HCT116 (cell line): ENCODE measurements at regions not wholly inside any gene's neighbourhood (a gene's known extent, or its start where the extent isn't known, plus 50 kb on each side); places are given as distances from the start of the nearest gene placed in this dataset.

ENCODE experiments used
- ATAC-seq: fragments of 200-7000 bp; cut with Tn5 transposase; 2 replicates; pipeline ENCODE4 v1.9.1; 2020; ENCODE audit warnings: mild to moderate bottlenecking, moderate library complexity
- BruUV-seq: library from RNA; stranded (reverse); fragments of 400-500 nt; replicated peaks from 2 replicates; lab custom pipeline; 2021; lab: Mats Ljungman, UMichigan
- CTCF ChIA-PET: fragments of 300-600 bp; sonication (Branson Sonifier 250); formaldehyde crosslinking; loops from one replicate; lab custom pipeline; 2021; ENCODE audit warnings: antibody characterized with exemption; lab: Charles Lee
- POLR2A ChIA-PET: fragments of 300-600, 350-600 bp; sonication (Branson Sonifier 250); formaldehyde crosslinking; loops from one replicate; lab custom pipeline; 2021; ENCODE audit warnings: antibody characterized with exemption; lab: Charles Lee
- RAD21 ChIA-PET, 2 experiments: fragments of 300-600 bp; sonication (Branson Sonifier 250); formaldehyde crosslinking; loops; one replicate each; lab custom pipeline; 2023; ENCODE audit warnings: low total read pairs in 2 of 2; ENCODE audit not compliant: uncharacterized antibody in 2 of 2, unreplicated experiment in 2 of 2, low non-redundant PET in 1 of 2; lab: Charles Lee
- DNase-seq: peaks from one replicate; pipeline ENCODE4 v3.0.0-alpha.2; 2010; ENCODE audit warnings: low read depth, low spot score
- H2AFZ ChIP-seq: fragments of 200-600 bp; shearing (Covaris generic), sonication (generic); 2 replicates; pipeline ENCODE4 v1.6.1; 2017; ENCODE audit warnings: low read depth, mixed run types, mixed read lengths, antibody characterized with exemption, low read length; ENCODE audit not compliant: poor library complexity, severe bottlenecking
- H3K27ac ChIP-seq: 2 replicates; pipeline ENCODE4 v1.5.1; 2012; ENCODE audit warnings: low read depth, low read length
- H3K27me3 ChIP-seq: fragments of 200-600 bp; sonication (generic); 2 replicates; pipeline ENCODE4 v1.6.1; 2016; ENCODE audit warnings: mixed run types, low read length, mixed read lengths; ENCODE audit not compliant: insufficient read depth
- H3K36me3 ChIP-seq, 2 experiments: fragments of 200-500 bp in 1 of 2; fragments of 200-600 bp in 1 of 2; sonication (Bioruptor generic) in 1 of 2; sonication (generic) in 1 of 2; 2 replicates each; pipeline versions ENCODE4 v1.5.1 to v1.6.1; 2014 to 2016; ENCODE audit warnings: low read length in 2 of 2, inconsistent platforms in 1 of 2, mixed read lengths in 1 of 2, mixed run types in 1 of 2; ENCODE audit not compliant: insufficient read depth in 2 of 2, control insufficient read depth in 1 of 2
- H3K4me1 ChIP-seq, 2 experiments: fragments of 200-600 bp in 1 of 2; sonication (generic) in 1 of 2; 2 replicates each; pipeline versions ENCODE4 v1.5.1 to v1.6.1; 2012 to 2017; ENCODE audit warnings: low read length in 2 of 2, inconsistent platforms in 1 of 2, mild to moderate bottlenecking in 1 of 2, mixed read lengths in 1 of 2, mixed run types in 1 of 2, moderate library complexity in 1 of 2; ENCODE audit not compliant: insufficient read depth in 2 of 2, control insufficient read depth in 1 of 2
- H3K4me2 ChIP-seq: fragments of 200-600 bp; sonication (generic); 2 replicates; pipeline ENCODE4 v1.6.1; 2017; ENCODE audit warnings: mixed run types, low read length, mixed read lengths
- H3K4me3 ChIP-seq, 2 experiments: fragments of 200-600 bp in 1 of 2; sonication (generic) in 1 of 2; replicated peaks in 1 of 2; 2 replicates each; pipeline ENCODE4 v1.5.1; 2011 to 2016; ENCODE audit warnings: low read length in 2 of 2, control low read depth in 1 of 2, low read depth in 1 of 2, mild to moderate bottlenecking in 1 of 2, mixed read lengths in 1 of 2, mixed run types in 1 of 2
- H3K79me2 ChIP-seq: fragments of 200-600 bp; sonication (generic); 2 replicates; pipeline ENCODE4 v1.6.1; 2017; ENCODE audit warnings: mild to moderate bottlenecking, mixed run types, low read length, moderate library complexity, mixed read lengths; ENCODE audit not compliant: insufficient read depth
- H3K9ac ChIP-seq: fragments of 200-600 bp; sonication (generic); 2 replicates; pipeline ENCODE4 v1.6.1; 2016; ENCODE audit warnings: low read length, mixed read lengths
- H3K9me2 ChIP-seq: fragments of 200-600 bp; sonication (generic), shearing (Covaris generic); 2 replicates; pipeline ENCODE4 v1.6.1; 2017; ENCODE audit warnings: mixed run types, mild to moderate bottlenecking, moderate library complexity; ENCODE audit not compliant: insufficient read depth
- H3K9me3 ChIP-seq, 2 experiments: fragments of 200-500 bp in 1 of 2; fragments of 200-600 bp in 1 of 2; sonication (Bioruptor generic) in 1 of 2; sonication (generic) in 1 of 2; 2 replicates each; pipeline ENCODE4 v1.6.1; 2014 to 2017; ENCODE audit warnings: low read length in 2 of 2, mixed read lengths in 2 of 2, inconsistent platforms in 1 of 2, low read depth in 1 of 2, mild to moderate bottlenecking in 1 of 2, mixed run types in 1 of 2, moderate library complexity in 1 of 2; ENCODE audit not compliant: control insufficient read depth in 1 of 2, insufficient read depth in 1 of 2
- H4K20me1 ChIP-seq: fragments of 200-600 bp; sonication (generic), shearing (Covaris generic); 2 replicates; pipeline ENCODE4 v1.6.1; 2017; ENCODE audit warnings: mixed run types, mild to moderate bottlenecking, moderate library complexity; ENCODE audit not compliant: insufficient read depth
- CBX3 ChIP-seq: IDR thresholded peaks from 2 replicates; pipeline ENCODE4 v1.6.1; 2012; ENCODE audit warnings: low read depth
- CEBPB ChIP-seq: IDR thresholded peaks from 2 replicates; pipeline ENCODE4 v1.6.1; 2012; ENCODE audit warnings: low read depth
- EGR1 ChIP-seq: IDR thresholded peaks from 2 replicates; pipeline ENCODE4 v1.6.1; 2012; ENCODE audit warnings: low read depth
- ELF1 ChIP-seq: IDR thresholded peaks from 2 replicates; pipeline ENCODE4 v1.6.1; 2012; ENCODE audit warnings: low read depth, borderline replicate concordance
- EZH2 ChIP-seq: fragments of 200-600 bp; sonication (generic); IDR thresholded peaks from 2 replicates; pipeline ENCODE4 v1.6.1; 2017; ENCODE audit warnings: antibody characterized with exemption, mixed run types
- EZH2phosphoT487 ChIP-seq: fragments of 200-600 bp; IDR thresholded peaks from 2 replicates; pipeline ENCODE4 v1.6.1; 2018; ENCODE audit warnings: antibody characterized with exemption, borderline replicate concordance
- FOSL1 ChIP-seq: IDR thresholded peaks from 2 replicates; pipeline ENCODE4 v1.6.1; 2012; ENCODE audit warnings: low read depth
- JUND ChIP-seq: IDR thresholded peaks from 2 replicates; pipeline ENCODE4 v1.6.1; 2012
- POLR2A ChIP-seq: IDR thresholded peaks from 2 replicates; pipeline ENCODE4 v1.7.0; 2011; ENCODE audit warnings: borderline replicate concordance; ENCODE audit not compliant: insufficient read depth, insufficient read length; ENCODE audit errors: extremely low read depth
- POLR2AphosphoS5 ChIP-seq: IDR thresholded peaks from 2 replicates; pipeline ENCODE4 v1.6.1; 2011; ENCODE audit warnings: mild to moderate bottlenecking, low read depth, low read length, moderate library complexity
- RAD21 ChIP-seq: IDR thresholded peaks from 2 replicates; pipeline ENCODE4 v1.6.1; 2012; ENCODE audit warnings: low read depth, mild to moderate bottlenecking
- SIN3A ChIP-seq: IDR thresholded peaks from 2 replicates; pipeline ENCODE4 v1.6.1; 2012; ENCODE audit warnings: low read depth
- SP1 ChIP-seq: IDR thresholded peaks from 2 replicates; pipeline ENCODE4 v1.6.1; 2012; ENCODE audit warnings: low read depth
- SRF ChIP-seq: IDR thresholded peaks from 2 replicates; pipeline ENCODE4 v1.6.1; 2012; ENCODE audit warnings: low read depth
- YY1 ChIP-seq: IDR thresholded peaks from 2 replicates; pipeline ENCODE4 v1.6.1; 2011; ENCODE audit warnings: low read length, low read depth, moderate library complexity, mild to moderate bottlenecking; ENCODE audit not compliant: insufficient replicate concordance; ENCODE audit errors: extremely low read depth
- ZFX ChIP-seq: fragments of 450-650 bp; IDR thresholded peaks from 2 replicates; pipeline ENCODE4 v1.6.1; 2017
- intact Hi-C: fragments of 100-400 bp; cut with micrococcal nuclease; formaldehyde crosslinking; loops from 2 replicates; pipeline ENCODE4 v1.10.0; 2022
- TF ChIP-seq, protein P1 (sequence below), 3 experiments: fragments of 200-600 bp in 1 of 3; sonication (generic) in 1 of 3; IDR thresholded peaks in 2 of 3; conservative IDR thresholded peaks in 1 of 3; 2 replicates each; pipeline ENCODE4 v1.5.1; 2012 to 2017; ENCODE audit warnings: low read depth in 2 of 3, low read length in 2 of 3, antibody characterized with exemption in 1 of 3, borderline replicate concordance in 1 of 3, control low read depth in 1 of 3, mild to moderate bottlenecking in 1 of 3, mixed read lengths in 1 of 3, mixed run types in 1 of 3, moderate library complexity in 1 of 3; ENCODE audit not compliant: insufficient read depth in 1 of 3
- TF ChIP-seq, protein P2 (sequence below): IDR thresholded peaks from 2 replicates; pipeline ENCODE4 v1.6.1; 2012
- TF ChIP-seq, protein P3 (sequence below): IDR thresholded peaks from 2 replicates; pipeline ENCODE4 v1.6.1; 2012
- TF ChIP-seq, protein P4 (sequence below): IDR thresholded peaks from 2 replicates; pipeline ENCODE4 v1.6.1; 2012; ENCODE audit warnings: low read depth

DNA sequence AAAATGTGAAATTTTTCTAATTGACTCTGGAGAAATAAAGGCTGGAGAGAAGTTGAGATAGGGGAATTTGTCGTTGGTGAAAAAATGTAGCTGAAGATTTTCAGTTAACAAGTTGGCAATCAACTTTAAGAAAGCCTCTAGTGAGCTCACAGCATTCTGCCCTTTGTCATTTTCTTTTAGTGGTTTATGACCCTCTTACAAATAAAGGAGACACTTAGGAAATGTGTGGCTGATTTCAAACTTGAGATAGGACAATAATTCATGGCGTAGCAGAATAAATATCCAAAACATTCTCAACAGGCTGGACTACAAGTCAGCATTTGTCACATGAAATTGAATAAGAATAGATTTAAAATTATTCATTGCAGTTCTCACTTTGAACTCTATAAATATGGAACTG, 412.5 kb upstream of the SPHKAP start:
- RAD21 ChIA-PET: no interaction called here
- H4K20me1 ChIP-seq: no peaks in the 10 kb centered on the region
- no peaks in the 10 kb centered on the region for H3K27me3 ChIP-seq
- H3K9me2 ChIP-seq: no peaks in the 10 kb centered on the region
- H3K79me2 ChIP-seq: no peaks in the 10 kb centered on the region
- H3K27ac ChIP-seq: no peak overlapping the region
- no peak overlapping the region for H2AFZ ChIP-seq
- no peak for DNase-seq
- no peak for TF ChIP-seq CEBPB
- TF ChIP-seq, protein P1, sequence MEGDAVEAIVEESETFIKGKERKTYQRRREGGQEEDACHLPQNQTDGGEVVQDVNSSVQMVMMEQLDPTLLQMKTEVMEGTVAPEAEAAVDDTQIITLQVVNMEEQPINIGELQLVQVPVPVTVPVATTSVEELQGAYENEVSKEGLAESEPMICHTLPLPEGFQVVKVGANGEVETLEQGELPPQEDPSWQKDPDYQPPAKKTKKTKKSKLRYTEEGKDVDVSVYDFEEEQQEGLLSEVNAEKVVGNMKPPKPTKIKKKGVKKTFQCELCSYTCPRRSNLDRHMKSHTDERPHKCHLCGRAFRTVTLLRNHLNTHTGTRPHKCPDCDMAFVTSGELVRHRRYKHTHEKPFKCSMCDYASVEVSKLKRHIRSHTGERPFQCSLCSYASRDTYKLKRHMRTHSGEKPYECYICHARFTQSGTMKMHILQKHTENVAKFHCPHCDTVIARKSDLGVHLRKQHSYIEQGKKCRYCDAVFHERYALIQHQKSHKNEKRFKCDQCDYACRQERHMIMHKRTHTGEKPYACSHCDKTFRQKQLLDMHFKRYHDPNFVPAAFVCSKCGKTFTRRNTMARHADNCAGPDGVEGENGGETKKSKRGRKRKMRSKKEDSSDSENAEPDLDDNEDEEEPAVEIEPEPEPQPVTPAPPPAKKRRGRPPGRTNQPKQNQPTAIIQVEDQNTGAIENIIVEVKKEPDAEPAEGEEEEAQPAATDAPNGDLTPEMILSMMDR (IDR thresholded peaks at IDR 0.05 in 2 of 3, conservative IDR thresholded peaks at IDR 0.05 in 1 of 3; ENCODE audit: borderline replicate concordance in 1 of 3, insufficient read depth in 1 of 3, low read depth in 2 of 3, low read length in 2 of 3): no peak
- no peak for TF ChIP-seq POLR2A
- no peak for TF ChIP-seq FOSL1
- TF ChIP-seq CBX3: no peak
- TF ChIP-seq RAD21: no peak
- no peak for TF ChIP-seq SIN3A
- no peak for TF ChIP-seq SRF
- TF ChIP-seq ZFX: no peak
- no peak for TF ChIP-seq POLR2AphosphoS5
- no peak for TF ChIP-seq EGR1
- no peak for TF ChIP-seq EZH2phosphoT487
- no peak for TF ChIP-seq YY1
- TF ChIP-seq JUND: no peak
- TF ChIP-seq, protein P2, sequence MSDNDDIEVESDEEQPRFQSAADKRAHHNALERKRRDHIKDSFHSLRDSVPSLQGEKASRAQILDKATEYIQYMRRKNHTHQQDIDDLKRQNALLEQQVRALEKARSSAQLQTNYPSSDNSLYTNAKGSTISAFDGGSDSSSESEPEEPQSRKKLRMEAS: no peak
- TF ChIP-seq SP1: no peak
- TF ChIP-seq ELF1: no peak
- TF ChIP-seq, protein P3, sequence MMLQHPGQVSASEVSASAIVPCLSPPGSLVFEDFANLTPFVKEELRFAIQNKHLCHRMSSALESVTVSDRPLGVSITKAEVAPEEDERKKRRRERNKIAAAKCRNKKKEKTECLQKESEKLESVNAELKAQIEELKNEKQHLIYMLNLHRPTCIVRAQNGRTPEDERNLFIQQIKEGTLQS: no peak
- no peak for TF ChIP-seq EZH2
- TF ChIP-seq, protein P4, sequence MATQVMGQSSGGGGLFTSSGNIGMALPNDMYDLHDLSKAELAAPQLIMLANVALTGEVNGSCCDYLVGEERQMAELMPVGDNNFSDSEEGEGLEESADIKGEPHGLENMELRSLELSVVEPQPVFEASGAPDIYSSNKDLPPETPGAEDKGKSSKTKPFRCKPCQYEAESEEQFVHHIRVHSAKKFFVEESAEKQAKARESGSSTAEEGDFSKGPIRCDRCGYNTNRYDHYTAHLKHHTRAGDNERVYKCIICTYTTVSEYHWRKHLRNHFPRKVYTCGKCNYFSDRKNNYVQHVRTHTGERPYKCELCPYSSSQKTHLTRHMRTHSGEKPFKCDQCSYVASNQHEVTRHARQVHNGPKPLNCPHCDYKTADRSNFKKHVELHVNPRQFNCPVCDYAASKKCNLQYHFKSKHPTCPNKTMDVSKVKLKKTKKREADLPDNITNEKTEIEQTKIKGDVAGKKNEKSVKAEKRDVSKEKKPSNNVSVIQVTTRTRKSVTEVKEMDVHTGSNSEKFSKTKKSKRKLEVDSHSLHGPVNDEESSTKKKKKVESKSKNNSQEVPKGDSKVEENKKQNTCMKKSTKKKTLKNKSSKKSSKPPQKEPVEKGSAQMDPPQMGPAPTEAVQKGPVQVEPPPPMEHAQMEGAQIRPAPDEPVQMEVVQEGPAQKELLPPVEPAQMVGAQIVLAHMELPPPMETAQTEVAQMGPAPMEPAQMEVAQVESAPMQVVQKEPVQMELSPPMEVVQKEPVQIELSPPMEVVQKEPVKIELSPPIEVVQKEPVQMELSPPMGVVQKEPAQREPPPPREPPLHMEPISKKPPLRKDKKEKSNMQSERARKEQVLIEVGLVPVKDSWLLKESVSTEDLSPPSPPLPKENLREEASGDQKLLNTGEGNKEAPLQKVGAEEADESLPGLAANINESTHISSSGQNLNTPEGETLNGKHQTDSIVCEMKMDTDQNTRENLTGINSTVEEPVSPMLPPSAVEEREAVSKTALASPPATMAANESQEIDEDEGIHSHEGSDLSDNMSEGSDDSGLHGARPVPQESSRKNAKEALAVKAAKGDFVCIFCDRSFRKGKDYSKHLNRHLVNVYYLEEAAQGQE: no peak
- no peak overlapping the region for H3K4me2 ChIP-seq
- H3K9ac ChIP-seq: no peak overlapping the region
- POLR2A ChIA-PET: no interaction called here
- no peak for ATAC-seq
- CTCF ChIA-PET: no interaction called here
- BruUV-seq: no TSS peak
- no peak overlapping the region for H3K4me3 ChIP-seq
- H3K4me1 ChIP-seq: no peaks in the 10 kb centered on the region
- no peaks in the 10 kb centered on the region for H3K9me3 ChIP-seq
- H3K36me3 ChIP-seq: no peaks in the 10 kb centered on the region
- intact Hi-C loops: no loop called here
